HCT116 (cell line): ENCODE measurements at regions not wholly inside any gene's neighbourhood (a gene's known extent, or its start where the extent isn't known, plus 50 kb on each side); places are given as distances from the start of the nearest gene placed in this dataset.

Experiments used
- ATAC-seq: fragments of 200-7000 bp; cut with Tn5 transposase; 2 replicates; pipeline ENCODE4 v1.9.1; 2020; ENCODE audit warnings: mild to moderate bottlenecking, moderate library complexity
- BruUV-seq: library from RNA; stranded (reverse); fragments of 400-500 nt; replicated peaks from 2 replicates; lab custom pipeline; 2021; lab: Mats Ljungman, UMichigan
- CTCF ChIA-PET: fragments of 300-600 bp; sonication (Branson Sonifier 250); formaldehyde crosslinking; loops from one replicate; lab custom pipeline; 2021; ENCODE audit warnings: antibody characterized with exemption; lab: Charles Lee
- POLR2A ChIA-PET: fragments of 300-600, 350-600 bp; sonication (Branson Sonifier 250); formaldehyde crosslinking; loops from one replicate; lab custom pipeline; 2021; ENCODE audit warnings: antibody characterized with exemption; lab: Charles Lee
- RAD21 ChIA-PET, 2 experiments: fragments of 300-600 bp; sonication (Branson Sonifier 250); formaldehyde crosslinking; loops; one replicate each; lab custom pipeline; 2023; ENCODE audit warnings: low total read pairs in 2 of 2; ENCODE audit not compliant: uncharacterized antibody in 2 of 2, unreplicated experiment in 2 of 2, low non-redundant PET in 1 of 2; lab: Charles Lee
- DNase-seq: peaks from one replicate; pipeline ENCODE4 v3.0.0-alpha.2; 2010; ENCODE audit warnings: low read depth, low spot score
- H2AFZ ChIP-seq: fragments of 200-600 bp; shearing (Covaris generic), sonication (generic); 2 replicates; pipeline ENCODE4 v1.6.1; 2017; ENCODE audit warnings: low read depth, mixed run types, mixed read lengths, antibody characterized with exemption, low read length; ENCODE audit not compliant: poor library complexity, severe bottlenecking
- H3K27ac ChIP-seq: 2 replicates; pipeline ENCODE4 v1.5.1; 2012; ENCODE audit warnings: low read depth, low read length
- H3K27me3 ChIP-seq: fragments of 200-600 bp; sonication (generic); 2 replicates; pipeline ENCODE4 v1.6.1; 2016; ENCODE audit warnings: mixed run types, low read length, mixed read lengths; ENCODE audit not compliant: insufficient read depth
- H3K36me3 ChIP-seq, 2 experiments: fragments of 200-500 bp in 1 of 2; fragments of 200-600 bp in 1 of 2; sonication (Bioruptor generic) in 1 of 2; sonication (generic) in 1 of 2; 2 replicates each; pipeline versions ENCODE4 v1.5.1 to v1.6.1; 2014 to 2016; ENCODE audit warnings: low read length in 2 of 2, inconsistent platforms in 1 of 2, mixed read lengths in 1 of 2, mixed run types in 1 of 2; ENCODE audit not compliant: insufficient read depth in 2 of 2, control insufficient read depth in 1 of 2
- H3K4me1 ChIP-seq, 2 experiments: fragments of 200-600 bp in 1 of 2; sonication (generic) in 1 of 2; 2 replicates each; pipeline versions ENCODE4 v1.5.1 to v1.6.1; 2012 to 2017; ENCODE audit warnings: low read length in 2 of 2, inconsistent platforms in 1 of 2, mild to moderate bottlenecking in 1 of 2, mixed read lengths in 1 of 2, mixed run types in 1 of 2, moderate library complexity in 1 of 2; ENCODE audit not compliant: insufficient read depth in 2 of 2, control insufficient read depth in 1 of 2
- H3K4me2 ChIP-seq: fragments of 200-600 bp; sonication (generic); 2 replicates; pipeline ENCODE4 v1.6.1; 2017; ENCODE audit warnings: mixed run types, low read length, mixed read lengths
- H3K4me3 ChIP-seq, 2 experiments: fragments of 200-600 bp in 1 of 2; sonication (generic) in 1 of 2; replicated peaks in 1 of 2; 2 replicates each; pipeline ENCODE4 v1.5.1; 2011 to 2016; ENCODE audit warnings: low read length in 2 of 2, control low read depth in 1 of 2, low read depth in 1 of 2, mild to moderate bottlenecking in 1 of 2, mixed read lengths in 1 of 2, mixed run types in 1 of 2
- H3K79me2 ChIP-seq: fragments of 200-600 bp; sonication (generic); 2 replicates; pipeline ENCODE4 v1.6.1; 2017; ENCODE audit warnings: mild to moderate bottlenecking, mixed run types, low read length, moderate library complexity, mixed read lengths; ENCODE audit not compliant: insufficient read depth
- H3K9ac ChIP-seq: fragments of 200-600 bp; sonication (generic); 2 replicates; pipeline ENCODE4 v1.6.1; 2016; ENCODE audit warnings: low read length, mixed read lengths
- H3K9me2 ChIP-seq: fragments of 200-600 bp; sonication (generic), shearing (Covaris generic); 2 replicates; pipeline ENCODE4 v1.6.1; 2017; ENCODE audit warnings: mixed run types, mild to moderate bottlenecking, moderate library complexity; ENCODE audit not compliant: insufficient read depth
- H3K9me3 ChIP-seq, 2 experiments: fragments of 200-500 bp in 1 of 2; fragments of 200-600 bp in 1 of 2; sonication (Bioruptor generic) in 1 of 2; sonication (generic) in 1 of 2; 2 replicates each; pipeline ENCODE4 v1.6.1; 2014 to 2017; ENCODE audit warnings: low read length in 2 of 2, mixed read lengths in 2 of 2, inconsistent platforms in 1 of 2, low read depth in 1 of 2, mild to moderate bottlenecking in 1 of 2, mixed run types in 1 of 2, moderate library complexity in 1 of 2; ENCODE audit not compliant: control insufficient read depth in 1 of 2, insufficient read depth in 1 of 2
- H4K20me1 ChIP-seq: fragments of 200-600 bp; sonication (generic), shearing (Covaris generic); 2 replicates; pipeline ENCODE4 v1.6.1; 2017; ENCODE audit warnings: mixed run types, mild to moderate bottlenecking, moderate library complexity; ENCODE audit not compliant: insufficient read depth
- CEBPB ChIP-seq: IDR thresholded peaks from 2 replicates; pipeline ENCODE4 v1.6.1; 2012; ENCODE audit warnings: low read depth
- EGR1 ChIP-seq: IDR thresholded peaks from 2 replicates; pipeline ENCODE4 v1.6.1; 2012; ENCODE audit warnings: low read depth
- ELF1 ChIP-seq: IDR thresholded peaks from 2 replicates; pipeline ENCODE4 v1.6.1; 2012; ENCODE audit warnings: low read depth, borderline replicate concordance
- EZH2 ChIP-seq: fragments of 200-600 bp; sonication (generic); IDR thresholded peaks from 2 replicates; pipeline ENCODE4 v1.6.1; 2017; ENCODE audit warnings: antibody characterized with exemption, mixed run types
- EZH2phosphoT487 ChIP-seq: fragments of 200-600 bp; IDR thresholded peaks from 2 replicates; pipeline ENCODE4 v1.6.1; 2018; ENCODE audit warnings: antibody characterized with exemption, borderline replicate concordance
- FOSL1 ChIP-seq: IDR thresholded peaks from 2 replicates; pipeline ENCODE4 v1.6.1; 2012; ENCODE audit warnings: low read depth
- POLR2A ChIP-seq: IDR thresholded peaks from 2 replicates; pipeline ENCODE4 v1.7.0; 2011; ENCODE audit warnings: borderline replicate concordance; ENCODE audit not compliant: insufficient read depth, insufficient read length; ENCODE audit errors: extremely low read depth
- POLR2AphosphoS5 ChIP-seq: IDR thresholded peaks from 2 replicates; pipeline ENCODE4 v1.6.1; 2011; ENCODE audit warnings: mild to moderate bottlenecking, low read depth, low read length, moderate library complexity
- RAD21 ChIP-seq: IDR thresholded peaks from 2 replicates; pipeline ENCODE4 v1.6.1; 2012; ENCODE audit warnings: low read depth, mild to moderate bottlenecking
- REST ChIP-seq: IDR thresholded peaks from 2 replicates; pipeline ENCODE4 v1.6.1; 2012; ENCODE audit warnings: low read depth
- SP1 ChIP-seq: IDR thresholded peaks from 2 replicates; pipeline ENCODE4 v1.6.1; 2012; ENCODE audit warnings: low read depth
- ZNF274 ChIP-seq: fragments of 200-500 bp; sonication (Bioruptor generic); IDR thresholded peaks from 2 replicates; pipeline ENCODE4 v1.6.1; 2014; ENCODE audit warnings: mild to moderate bottlenecking, low read depth, low read length, inconsistent platforms
- intact Hi-C: fragments of 100-400 bp; cut with micrococcal nuclease; formaldehyde crosslinking; loops from 2 replicates; pipeline ENCODE4 v1.10.0; 2022
- TF ChIP-seq, protein P1 (sequence below): IDR thresholded peaks from 2 replicates; pipeline ENCODE4 v1.6.1; 2012
- TF ChIP-seq, protein P2 (sequence below), 3 experiments: fragments of 200-600 bp in 1 of 3; sonication (generic) in 1 of 3; IDR thresholded peaks in 2 of 3; conservative IDR thresholded peaks in 1 of 3; 2 replicates each; pipeline ENCODE4 v1.5.1; 2012 to 2017; ENCODE audit warnings: low read depth in 2 of 3, low read length in 2 of 3, antibody characterized with exemption in 1 of 3, borderline replicate concordance in 1 of 3, control low read depth in 1 of 3, mild to moderate bottlenecking in 1 of 3, mixed read lengths in 1 of 3, mixed run types in 1 of 3, moderate library complexity in 1 of 3; ENCODE audit not compliant: insufficient read depth in 1 of 3

DNA sequence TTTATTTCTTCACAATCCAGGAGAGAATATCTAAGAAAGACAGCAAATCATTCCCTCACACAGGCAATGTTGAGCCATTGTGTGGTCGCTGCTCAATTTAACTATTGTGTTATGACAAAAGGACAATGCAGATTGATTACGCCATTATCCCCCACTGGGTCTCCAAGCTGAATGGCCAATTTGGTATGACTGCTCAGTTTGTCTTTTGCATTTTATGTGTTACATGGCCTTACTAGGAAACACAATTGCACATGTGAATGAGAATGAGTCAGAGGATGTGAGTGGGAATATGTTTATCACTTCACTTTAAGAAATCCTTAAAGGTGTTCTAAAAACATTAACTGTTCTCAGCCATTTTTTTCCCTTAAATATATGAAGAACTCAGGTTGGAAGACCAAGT, 108.3 kb downstream of the FAM174A start:
- H3K27me3 ChIP-seq = no peaks in the 10 kb centered on the region
- TF ChIP-seq, protein P1, sequence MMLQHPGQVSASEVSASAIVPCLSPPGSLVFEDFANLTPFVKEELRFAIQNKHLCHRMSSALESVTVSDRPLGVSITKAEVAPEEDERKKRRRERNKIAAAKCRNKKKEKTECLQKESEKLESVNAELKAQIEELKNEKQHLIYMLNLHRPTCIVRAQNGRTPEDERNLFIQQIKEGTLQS = no peak
- TF ChIP-seq POLR2A (no peak), CEBPB (no peak), SP1 (no peak), EZH2phosphoT487 (no peak), ZNF274 (no peak), REST (no peak), FOSL1 (no peak), ELF1 (no peak), RAD21 (no peak), EZH2 (no peak), EGR1 (no peak), POLR2AphosphoS5 (no peak)
- TF ChIP-seq, protein P2, sequence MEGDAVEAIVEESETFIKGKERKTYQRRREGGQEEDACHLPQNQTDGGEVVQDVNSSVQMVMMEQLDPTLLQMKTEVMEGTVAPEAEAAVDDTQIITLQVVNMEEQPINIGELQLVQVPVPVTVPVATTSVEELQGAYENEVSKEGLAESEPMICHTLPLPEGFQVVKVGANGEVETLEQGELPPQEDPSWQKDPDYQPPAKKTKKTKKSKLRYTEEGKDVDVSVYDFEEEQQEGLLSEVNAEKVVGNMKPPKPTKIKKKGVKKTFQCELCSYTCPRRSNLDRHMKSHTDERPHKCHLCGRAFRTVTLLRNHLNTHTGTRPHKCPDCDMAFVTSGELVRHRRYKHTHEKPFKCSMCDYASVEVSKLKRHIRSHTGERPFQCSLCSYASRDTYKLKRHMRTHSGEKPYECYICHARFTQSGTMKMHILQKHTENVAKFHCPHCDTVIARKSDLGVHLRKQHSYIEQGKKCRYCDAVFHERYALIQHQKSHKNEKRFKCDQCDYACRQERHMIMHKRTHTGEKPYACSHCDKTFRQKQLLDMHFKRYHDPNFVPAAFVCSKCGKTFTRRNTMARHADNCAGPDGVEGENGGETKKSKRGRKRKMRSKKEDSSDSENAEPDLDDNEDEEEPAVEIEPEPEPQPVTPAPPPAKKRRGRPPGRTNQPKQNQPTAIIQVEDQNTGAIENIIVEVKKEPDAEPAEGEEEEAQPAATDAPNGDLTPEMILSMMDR (IDR thresholded peaks at IDR 0.05 in 2 of 3, conservative IDR thresholded peaks at IDR 0.05 in 1 of 3; ENCODE audit: borderline replicate concordance in 1 of 3, insufficient read depth in 1 of 3, low read depth in 2 of 3, low read length in 2 of 3) = no peak
- ChIA-PET RAD21 (no interaction called here), CTCF (no interaction called here), POLR2A (no interaction called here)
- BruUV-seq = no TSS peak
- H4K20me1 ChIP-seq = no peaks in the 10 kb centered on the region
- DNase-seq = no peak
- no peaks in the 10 kb centered on the region for H3K9me3 ChIP-seq
- no peak for ATAC-seq
- intact Hi-C loops = no loop called here
- no peak overlapping the region for H2AFZ ChIP-seq
- no peak overlapping the region for H3K9ac ChIP-seq
- H3K4me2 ChIP-seq = no peak overlapping the region
- H3K27ac ChIP-seq = no peak overlapping the region
- no peak overlapping the region for H3K4me3 ChIP-seq
- peaks cover 4 to 7% of the 10 kb centered on the region in 2 experiments; a peak in 2 of 4 replicates for H3K4me1 ChIP-seq
- H3K9me2 ChIP-seq = no peaks in the 10 kb centered on the region
- H3K79me2 ChIP-seq = no peaks in the 10 kb centered on the region
- no peaks in the 10 kb centered on the region for H3K36me3 ChIP-seq
